IPS-20b (cell line): ENCODE measurements at regions not wholly inside any gene's neighbourhood (a gene's known extent, or its start where the extent isn't known, plus 50 kb on each side); places are given as distances from the start of the nearest gene placed in this dataset.
"Not testable (repeated sequence)": the region's sequence is repeated elsewhere in the genome, so short reads cannot be mapped to it uniquely, and the experiment has no call there.

Experiments
- H3K27ac ChIP-seq: one replicate; pipeline ENCODE4 v1.5.1; 2013; ENCODE audit warnings: low read length
- H3K27me3 ChIP-seq: 2 replicates; pipeline ENCODE4 v1.6.1; 2013; ENCODE audit warnings: mild to moderate bottlenecking, low read length, inconsistent platforms; ENCODE audit not compliant: insufficient read depth
- H3K36me3 ChIP-seq: 2 replicates; pipeline ENCODE4 v1.6.1; 2013; ENCODE audit warnings: low read depth, mild to moderate bottlenecking, inconsistent platforms, low read length, moderate library complexity; ENCODE audit not compliant: insufficient read depth
- H3K4me1 ChIP-seq: 2 replicates; pipeline ENCODE4 v1.6.1; 2013; ENCODE audit warnings: mild to moderate bottlenecking, control low read depth, inconsistent platforms, low read length, moderate library complexity; ENCODE audit not compliant: insufficient read depth
- H3K4me3 ChIP-seq: 2 replicates; pipeline ENCODE4 v1.5.1; 2013; ENCODE audit warnings: mild to moderate bottlenecking, low read length, inconsistent platforms
- H3K9ac ChIP-seq: 2 replicates; pipeline ENCODE4 v1.6.1; 2013; ENCODE audit warnings: low read depth, mild to moderate bottlenecking, inconsistent platforms, low read length, moderate library complexity
- H3K9me3 ChIP-seq: 2 replicates; pipeline ENCODE4 v1.6.1; 2013; ENCODE audit warnings: mild to moderate bottlenecking, low read depth, low read length, inconsistent platforms; ENCODE audit not compliant: insufficient read depth

DNA sequence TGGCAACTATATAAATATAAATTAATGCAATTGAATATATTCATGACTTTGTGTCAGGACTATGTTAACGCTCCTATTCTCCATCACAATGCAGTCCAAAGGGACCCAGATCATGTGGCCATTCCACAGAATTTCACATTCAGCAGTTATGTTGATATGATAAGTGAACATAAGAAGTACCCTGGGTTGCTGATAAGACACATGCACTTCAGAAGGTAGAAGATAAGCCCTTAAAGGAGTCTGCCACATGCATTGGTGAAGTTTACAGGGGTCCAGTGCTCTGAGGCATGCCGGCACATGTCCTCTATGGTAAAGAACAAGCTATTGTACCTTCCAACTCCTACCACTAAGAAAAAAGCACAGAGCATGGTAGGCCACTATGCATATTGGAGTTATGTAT lies 76.4 kb downstream of the PHAX start:
- Histone ChIP-seq H3K9me3 (no peaks in the 10 kb centered on the region), H3K9ac (no peak overlapping the region), H3K4me1 (peaks cover 26% of the 10 kb centered on the region; the same call in 1 of the 2 replicates), H3K27ac (no peak overlapping the region), H3K4me3 (no peak overlapping the region), H3K36me3 (no peaks in the 10 kb centered on the region), H3K27me3 (no peaks in the 10 kb centered on the region)

DNA sequence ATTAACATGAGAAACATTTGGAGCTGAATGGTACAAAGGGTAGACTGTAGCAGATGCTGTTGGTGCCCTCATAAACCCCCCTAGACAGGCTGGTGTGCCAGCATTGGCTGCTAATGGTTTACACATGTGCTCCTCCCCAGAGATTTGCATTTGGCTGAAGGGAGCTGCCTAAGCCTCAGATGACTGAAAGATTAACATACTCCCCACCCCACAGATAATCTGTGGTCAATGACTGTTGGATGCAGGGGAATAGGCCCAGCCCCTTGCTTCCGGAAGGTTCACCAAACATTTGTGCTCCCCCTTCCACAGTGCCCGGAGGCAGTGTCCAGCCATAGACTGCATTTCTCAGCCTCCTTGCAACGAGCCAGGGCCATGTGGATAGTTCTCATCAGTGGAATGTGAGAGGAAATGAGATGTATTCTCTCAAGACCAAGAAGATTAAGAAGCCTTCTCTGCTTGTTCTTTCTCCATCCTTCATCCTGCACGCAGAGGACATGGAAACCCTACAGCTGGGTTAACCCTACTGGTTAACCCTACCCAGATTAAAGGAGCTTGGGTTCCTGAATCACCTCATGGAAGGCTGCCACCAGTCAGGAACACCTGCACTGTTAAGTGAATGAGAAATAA lies 79.6 kb downstream of the PHAX start:
- Histone ChIP-seq H3K27me3 (no peaks in the 10 kb centered on the region), H3K4me3 (peak overlapping the region; percentile 8; the same call in 1 of the 2 replicates), H3K27ac (no peak overlapping the region), H3K9ac (no peak overlapping the region), H3K4me1 (peaks cover 15% of the 10 kb centered on the region; the same call in 1 of the 2 replicates), H3K36me3 (no peaks in the 10 kb centered on the region), H3K9me3 (no peaks in the 10 kb centered on the region)

DNA sequence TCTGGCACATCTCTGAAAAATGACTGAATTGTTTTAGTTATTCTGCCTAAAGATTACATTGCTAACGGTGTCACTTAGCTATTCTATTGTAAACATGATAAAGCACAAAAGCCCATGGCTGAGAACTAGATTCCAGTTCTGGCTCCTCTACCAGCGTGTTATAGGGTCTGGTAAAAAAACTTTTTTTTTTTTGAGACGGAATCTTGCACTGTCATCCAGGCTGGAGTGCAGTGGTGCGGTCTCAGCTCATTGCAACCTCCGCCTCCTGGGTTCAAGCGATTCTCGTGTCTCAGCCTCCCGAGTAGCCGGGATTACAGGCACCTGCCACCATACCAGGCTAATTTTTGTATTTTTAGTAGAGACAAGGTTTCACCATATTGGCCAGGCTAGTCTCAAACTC lies 80.6 kb downstream of the PHAX start:
- H3K27ac ChIP-seq, H3K9ac ChIP-seq, H3K27me3 ChIP-seq, H3K9me3 ChIP-seq, H3K36me3 ChIP-seq, H3K4me3 ChIP-seq: not testable (repeated sequence)
- H3K4me1 ChIP-seq: peaks cover 15% of the 10 kb centered on the region; the same call in 1 of the 2 replicates

DNA sequence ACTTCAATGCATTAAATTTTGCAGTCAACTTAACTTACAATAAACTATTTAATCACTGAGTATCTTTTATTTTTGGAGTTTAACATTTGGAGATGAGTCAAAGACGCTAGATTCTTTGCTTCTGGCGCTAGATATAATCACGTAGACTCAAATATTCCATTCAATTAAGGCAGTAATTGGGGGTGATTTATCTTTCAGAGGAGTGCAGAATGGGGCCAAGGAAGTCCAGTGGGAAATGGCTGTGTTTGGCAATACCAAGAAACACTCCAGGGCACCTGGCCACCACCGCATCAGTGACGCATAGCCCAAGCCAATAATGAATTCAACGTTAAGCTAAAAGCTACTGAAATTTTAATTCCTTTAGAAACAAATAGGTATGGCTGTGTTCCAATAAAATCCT lies 81.2 kb downstream of the PHAX start:
- H3K4me3 ChIP-seq: no peak overlapping the region
- peaks cover 14% of the 10 kb centered on the region; the same call in 1 of the 2 replicates for H3K4me1 ChIP-seq
- H3K27ac ChIP-seq: no peak overlapping the region
- no peaks in the 10 kb centered on the region for H3K27me3 ChIP-seq
- H3K9me3 ChIP-seq: no peaks in the 10 kb centered on the region
- H3K9ac ChIP-seq: no peak overlapping the region
- no peaks in the 10 kb centered on the region for H3K36me3 ChIP-seq

DNA sequence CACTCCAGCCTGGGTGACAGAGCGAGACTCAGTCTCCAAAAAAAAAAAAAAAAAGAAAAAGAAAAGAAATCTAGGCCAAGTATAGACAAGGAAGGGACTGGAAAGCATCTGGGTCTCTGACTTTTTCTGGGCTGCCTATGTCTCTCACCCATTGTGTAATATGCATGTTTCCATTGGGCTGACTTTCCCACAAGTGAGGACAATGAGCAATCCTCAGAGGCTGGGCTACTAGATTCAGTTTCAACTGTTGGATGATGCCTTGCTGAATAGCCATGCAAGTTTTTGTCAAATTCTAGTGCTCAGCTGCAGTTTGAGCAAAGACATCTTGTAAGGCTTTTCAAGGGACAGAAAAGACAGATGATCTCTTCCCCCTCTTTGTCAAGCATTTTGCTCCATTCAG lies 82.1 kb downstream of the PHAX start:
- Histone ChIP-seq H3K9ac (no peak overlapping the region), H3K27ac (no peak overlapping the region)

DNA sequence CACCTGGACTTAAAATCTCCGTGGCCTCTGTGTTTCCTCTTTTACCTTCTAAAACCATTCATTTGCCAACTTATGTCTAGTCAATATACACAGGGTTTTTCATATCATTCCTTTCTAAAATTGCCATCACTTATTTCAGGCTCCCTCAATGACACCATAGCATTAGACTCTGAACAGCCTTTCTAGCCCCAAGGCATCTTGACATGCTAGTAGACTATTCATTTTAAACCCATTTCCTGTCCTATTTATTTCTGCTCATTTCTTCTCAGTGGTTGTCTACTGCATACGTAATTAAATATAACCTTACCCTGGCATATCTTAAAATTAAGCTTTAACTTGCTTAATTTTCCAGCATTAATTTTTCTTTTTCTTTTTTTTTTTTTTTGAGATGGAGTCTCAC lies 83.2 kb downstream of the PHAX start:
- no peak overlapping the region for H3K27ac ChIP-seq
- no peaks in the 10 kb centered on the region for H3K9me3 ChIP-seq
- H3K4me1 ChIP-seq: peaks cover 11% of the 10 kb centered on the region; the same call in 1 of the 2 replicates
- H3K27me3 ChIP-seq: no peaks in the 10 kb centered on the region
- no peak overlapping the region for H3K4me3 ChIP-seq
- H3K9ac ChIP-seq: no peak overlapping the region
- no peaks in the 10 kb centered on the region for H3K36me3 ChIP-seq

More for the DNA sequence above, 82.1 kb downstream of the PHAX start:
- no peaks in the 10 kb centered on the region for H3K27me3 ChIP-seq
- H3K4me1 ChIP-seq: peaks cover 11% of the 10 kb centered on the region; the same call in 1 of the 2 replicates
- no peaks in the 10 kb centered on the region for H3K36me3 ChIP-seq
- H3K4me3 ChIP-seq: no peak overlapping the region
- H3K9me3 ChIP-seq: no peaks in the 10 kb centered on the region

DNA sequence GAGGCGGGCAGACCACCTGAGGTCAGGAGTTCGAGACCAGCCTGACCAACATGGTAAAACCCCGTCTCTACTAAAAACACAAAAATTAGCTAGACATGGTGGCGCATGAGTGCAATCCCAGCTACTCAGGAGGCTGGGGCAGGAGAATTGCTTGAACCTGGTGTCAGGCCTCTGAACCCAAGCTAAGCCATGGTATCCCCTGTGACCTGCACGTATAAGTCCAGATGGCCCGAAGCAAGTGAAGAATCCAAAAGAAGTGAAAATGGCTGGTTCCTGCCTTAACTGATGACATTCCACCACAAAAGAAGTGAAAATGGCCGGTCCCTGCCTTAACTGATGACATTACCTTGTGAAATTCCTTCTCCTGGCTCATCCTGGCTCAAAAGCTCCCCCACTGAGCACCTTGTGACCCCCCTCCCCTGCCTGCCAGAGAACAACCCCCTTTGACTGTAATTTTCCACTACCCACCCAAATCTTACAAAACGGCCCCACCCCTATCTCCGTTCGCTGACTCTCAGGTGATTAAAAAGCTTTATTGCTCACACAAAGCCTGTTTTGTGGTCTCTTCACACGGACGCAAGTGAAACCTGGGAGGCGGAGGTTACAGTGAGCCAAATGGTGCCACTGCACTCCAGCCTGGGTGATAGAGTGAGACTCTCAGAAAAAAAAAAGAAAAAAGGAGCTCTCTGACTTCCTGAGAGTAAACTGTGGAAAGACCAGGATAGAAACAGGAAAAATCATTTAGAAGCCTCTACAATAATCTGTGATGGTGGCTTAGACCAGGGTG lies 84.1 kb downstream of the PHAX start:
- H3K27ac ChIP-seq, H3K4me1 ChIP-seq: not testable (repeated sequence)

DNA sequence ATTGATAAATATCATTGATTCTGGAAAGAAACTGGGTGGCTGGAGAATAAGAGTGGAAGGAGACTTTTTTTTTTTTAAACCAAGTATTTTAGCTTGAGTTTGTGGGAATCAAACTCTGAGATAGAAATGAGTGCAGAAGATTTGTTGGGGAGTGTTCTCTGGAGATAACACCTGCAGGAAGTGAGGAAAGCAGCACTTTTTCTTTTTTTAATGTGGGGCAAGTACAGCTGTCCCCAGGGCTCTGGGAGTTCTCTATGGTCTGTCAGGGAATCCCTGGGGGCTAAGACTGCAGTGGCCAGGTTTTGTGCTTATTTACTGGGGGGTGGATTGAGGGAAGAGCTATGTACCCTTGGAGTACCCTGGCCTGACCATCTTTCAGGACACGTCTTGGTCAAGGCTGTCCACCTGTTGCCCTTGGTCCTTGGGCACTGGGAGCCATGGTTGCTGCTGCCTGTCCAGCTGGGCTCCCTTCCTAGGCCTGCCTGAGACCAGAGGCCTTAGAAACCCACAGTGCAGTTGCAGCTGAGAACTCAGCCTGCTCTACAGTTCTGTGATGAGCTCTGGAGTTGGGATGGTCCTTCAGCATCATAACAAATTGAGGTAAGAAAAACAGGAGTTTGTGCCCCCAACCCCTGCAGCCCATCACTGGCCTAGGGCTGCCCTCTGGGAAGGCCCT lies 85.8 kb downstream of the PHAX start:
- no peak overlapping the region for H3K27ac ChIP-seq
- H3K4me3 ChIP-seq: no peak overlapping the region
- H3K4me1 ChIP-seq: peaks cover 3% of the 10 kb centered on the region; the same call in 1 of the 2 replicates
- H3K9me3 ChIP-seq: no peaks in the 10 kb centered on the region
- no peaks in the 10 kb centered on the region for H3K27me3 ChIP-seq
- H3K36me3 ChIP-seq: no peaks in the 10 kb centered on the region
- no peak overlapping the region for H3K9ac ChIP-seq

More for the DNA sequence above, 84.1 kb downstream of the PHAX start:
- not testable (repeated sequence) for H3K4me3 ChIP-seq, H3K27me3 ChIP-seq, H3K9me3 ChIP-seq, H3K36me3 ChIP-seq
- H3K9ac ChIP-seq: peak overlapping the region; percentile 44; the same call in 1 of the 2 replicates

DNA sequence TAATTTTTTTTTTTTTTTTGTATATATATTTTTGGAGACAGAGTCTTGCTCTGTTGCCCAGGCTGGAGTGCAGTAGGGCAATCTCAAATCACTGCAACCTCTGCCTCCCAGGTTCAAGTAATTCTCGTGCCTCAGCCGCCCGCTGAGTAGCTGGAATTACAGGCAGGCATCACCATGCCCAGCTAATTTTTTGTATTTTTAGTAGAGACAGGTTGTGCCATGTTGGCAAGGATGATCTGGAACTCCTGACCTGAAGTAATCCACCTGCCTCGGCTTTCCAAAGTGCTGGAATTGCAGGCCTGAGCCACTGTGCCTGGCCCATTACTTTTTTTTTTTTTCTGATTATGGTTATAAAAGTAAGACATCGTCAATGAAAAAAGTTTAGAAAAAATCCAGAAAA lies 84.0 kb upstream of the LMNB1 start:
- H3K36me3 ChIP-seq: no peaks in the 10 kb centered on the region
- H3K4me1 ChIP-seq: no peaks in the 10 kb centered on the region
- H3K27me3 ChIP-seq: no peaks in the 10 kb centered on the region
- H3K4me3 ChIP-seq: no peak overlapping the region
- H3K9me3 ChIP-seq: no peaks in the 10 kb centered on the region
- no peak overlapping the region for H3K27ac ChIP-seq
- no peak overlapping the region for H3K9ac ChIP-seq

DNA sequence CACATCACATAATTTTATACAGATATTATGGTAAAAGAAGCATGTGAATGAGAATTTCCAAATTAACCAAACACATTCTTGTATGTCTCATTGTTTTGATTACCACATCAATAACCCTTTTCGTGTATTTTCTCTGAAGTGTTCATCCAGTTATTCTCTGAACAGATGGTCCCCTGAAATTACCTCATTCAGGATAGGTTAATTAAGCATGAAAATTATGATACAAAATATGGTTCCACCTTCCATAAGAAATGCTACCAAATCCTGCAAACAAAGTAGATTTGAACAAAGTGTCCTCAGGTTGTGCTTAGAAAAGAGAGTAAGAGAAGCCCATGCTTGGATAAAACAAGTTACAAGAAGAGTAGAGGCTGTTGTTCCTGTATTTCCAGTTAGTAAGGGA lies 83.1 kb upstream of the LMNB1 start:
- Histone ChIP-seq H3K27me3 (no peaks in the 10 kb centered on the region), H3K27ac (no peak overlapping the region), H3K9me3 (no peaks in the 10 kb centered on the region), H3K36me3 (no peaks in the 10 kb centered on the region), H3K4me1 (no peaks in the 10 kb centered on the region), H3K9ac (no peak overlapping the region), H3K4me3 (no peak overlapping the region)

DNA sequence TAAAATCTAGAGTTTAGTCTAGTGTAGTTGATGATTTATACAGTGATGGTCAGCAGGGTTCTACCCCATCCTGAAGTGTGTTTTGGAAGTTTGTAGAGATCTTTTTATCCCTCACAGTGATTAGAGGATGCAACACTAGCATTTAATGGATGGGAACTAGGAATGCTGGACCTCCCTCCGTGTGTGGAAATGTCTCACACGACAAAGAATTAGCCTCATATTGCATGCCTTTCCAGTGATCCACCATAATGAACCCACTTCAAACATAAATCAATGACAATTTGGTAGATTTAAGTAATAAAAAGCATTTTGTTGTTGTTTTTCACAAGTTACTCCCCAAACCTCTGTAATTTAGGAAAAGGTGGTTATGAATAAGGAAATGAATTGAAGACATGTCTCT lies 82.5 kb upstream of the LMNB1 start:
- no peaks in the 10 kb centered on the region for H3K4me1 ChIP-seq
- H3K27ac ChIP-seq: no peak overlapping the region
- no peak overlapping the region for H3K4me3 ChIP-seq
- no peaks in the 10 kb centered on the region for H3K36me3 ChIP-seq
- no peaks in the 10 kb centered on the region for H3K27me3 ChIP-seq
- no peaks in the 10 kb centered on the region for H3K9me3 ChIP-seq
- no peak overlapping the region for H3K9ac ChIP-seq

DNA sequence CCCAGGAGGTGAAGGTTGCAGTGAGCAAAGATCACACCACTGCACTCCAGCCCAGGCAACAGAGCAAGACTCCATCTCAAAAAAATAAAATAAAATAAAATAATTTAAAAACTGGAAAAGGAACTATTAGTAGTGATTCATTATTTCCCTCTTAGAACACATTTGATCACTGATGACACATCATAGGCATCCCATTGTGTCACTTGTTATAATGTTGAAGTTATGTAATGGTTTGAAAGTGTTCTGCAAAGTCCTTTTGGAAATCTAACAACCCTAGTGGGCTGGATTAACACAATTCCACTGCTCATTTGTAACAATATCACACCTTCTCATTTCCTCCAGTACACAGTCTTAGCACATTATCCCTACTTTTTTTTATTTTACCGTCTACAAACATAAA lies 81.8 kb upstream of the LMNB1 start:
- H3K36me3 ChIP-seq: no peaks in the 10 kb centered on the region
- H3K4me1 ChIP-seq: no peaks in the 10 kb centered on the region
- H3K4me3 ChIP-seq: no peak overlapping the region
- H3K9me3 ChIP-seq: no peaks in the 10 kb centered on the region
- H3K27me3 ChIP-seq: no peaks in the 10 kb centered on the region
- H3K27ac ChIP-seq: no peak overlapping the region
- no peak overlapping the region for H3K9ac ChIP-seq
